DND-41 (cell line): ENCODE measurements at regions not wholly inside any gene's neighbourhood (a gene's known extent, or its start where the extent isn't known, plus 50 kb on each side); places are given as distances from the start of the nearest gene placed in this dataset.
"Not testable (repeated sequence)": the region's sequence is repeated elsewhere in the genome, so short reads cannot be mapped to it uniquely, and the experiment has no call there.

Experiments
- ATAC-seq: fragments of 200-7000 bp; cut with Tn5 transposase; 3 replicates; pipeline ENCODE4 v1.9.1; 2021; ENCODE audit warnings: low read depth; ENCODE audit not compliant: insufficient read depth
- DNase-seq: peaks from one replicate; pipeline ENCODE4 v3.0.0-alpha.2; 2020
- H2AFZ ChIP-seq: 2 replicates; pipeline ENCODE4 v1.6.0; 2012; ENCODE audit warnings: low read depth, low read length
- H3K27ac ChIP-seq: 2 replicates; pipeline ENCODE4 v1.5.1; 2012; ENCODE audit warnings: low read length, inconsistent platforms
- H3K27me3 ChIP-seq: fragments of 200-600 bp; sonication (generic); 2 replicates; pipeline ENCODE4 v1.6.0; 2012; ENCODE audit warnings: low read length, mild to moderate bottlenecking, inconsistent platforms; ENCODE audit not compliant: insufficient read depth, poor library complexity
- H3K36me3 ChIP-seq: 2 replicates; pipeline ENCODE4 v1.5.1; 2012; ENCODE audit warnings: low read length, inconsistent platforms; ENCODE audit not compliant: insufficient read depth
- H3K4me1 ChIP-seq: 2 replicates; pipeline ENCODE4 v1.5.1; 2012; ENCODE audit warnings: mild to moderate bottlenecking, low read length; ENCODE audit not compliant: insufficient read depth
- H3K4me2 ChIP-seq: 2 replicates; pipeline ENCODE4 v1.6.0; 2012; ENCODE audit warnings: mild to moderate bottlenecking, moderate library complexity, low read length, inconsistent platforms; ENCODE audit not compliant: insufficient read depth
- H3K4me3 ChIP-seq, 2 experiments: fragments of 200-600 bp in 1 of 2; shearing (Covaris generic) in 1 of 2; 2 replicates each; pipeline ENCODE4 v1.5.1; 2012 to 2016; ENCODE audit warnings: inconsistent platforms in 2 of 2, low read length in 2 of 2, mild to moderate bottlenecking in 2 of 2, low read depth in 1 of 2, moderate library complexity in 1 of 2
- H3K79me2 ChIP-seq: 2 replicates; pipeline ENCODE4 v1.6.0; 2012; ENCODE audit warnings: low read length, inconsistent platforms; ENCODE audit not compliant: insufficient read depth
- H3K9ac ChIP-seq: 2 replicates; pipeline ENCODE4 v1.6.0; 2012; ENCODE audit warnings: low read depth, mild to moderate bottlenecking, inconsistent platforms, low read length, moderate library complexity
- H3K9me3 ChIP-seq: 2 replicates; pipeline ENCODE4 v1.5.1; 2012; ENCODE audit warnings: low read length, moderate library complexity, mild to moderate bottlenecking, inconsistent platforms; ENCODE audit not compliant: insufficient read depth, severe bottlenecking
- H4K20me1 ChIP-seq: 2 replicates; pipeline ENCODE4 v1.6.0; 2012; ENCODE audit warnings: low read length; ENCODE audit not compliant: insufficient read depth
- CTCF ChIP-seq: IDR thresholded peaks from 2 replicates; pipeline ENCODE4 v1.5.1; 2012; ENCODE audit warnings: borderline replicate concordance, low read length, moderate library complexity, mild to moderate bottlenecking; ENCODE audit not compliant: poor library complexity, severe bottlenecking; ENCODE audit errors: extremely low read depth
- EZH2 ChIP-seq: IDR thresholded peaks from 3 replicates; pipeline ENCODE4 v1.6.1; 2012; ENCODE audit warnings: borderline replicate concordance, low read depth, mild to moderate bottlenecking, moderate library complexity, low read length, inconsistent platforms; ENCODE audit not compliant: severe bottlenecking

GRCh38 chr6:145093226-145093625, 642.1 kb downstream of the EPM2A start:
- Histone ChIP-seq H3K9ac (no peak overlapping the region), H4K20me1 (no peaks in the 10 kb centered on the region)

GRCh38 chr6:145096846-145097245, 638.5 kb downstream of the EPM2A start:
- Histone ChIP-seq H3K9me3 (no peaks in the 10 kb centered on the region), H3K36me3 (no peaks in the 10 kb centered on the region), H3K9ac (no peak overlapping the region), H3K4me2 (no peak overlapping the region), H3K27ac (no peak overlapping the region), H3K79me2 (no peaks in the 10 kb centered on the region), H3K4me3 (no peak overlapping the region), H3K4me1 (no peaks in the 10 kb centered on the region), H4K20me1 (no peaks in the 10 kb centered on the region), H3K27me3 (peaks cover 2% of the 10 kb centered on the region), H2AFZ (no peak overlapping the region)
- ATAC-seq = no peak
- DNase-seq = no peak
- no peak for TF ChIP-seq EZH2
- no peak for TF ChIP-seq CTCF

More at GRCh38 chr6:145093226-145093625, 642.1 kb downstream of the EPM2A start:
- no peaks in the 10 kb centered on the region for H3K4me1 ChIP-seq
- no peaks in the 10 kb centered on the region for H3K79me2 ChIP-seq
- H2AFZ ChIP-seq = no peak overlapping the region
- H3K36me3 ChIP-seq = no peaks in the 10 kb centered on the region
- no peak overlapping the region for H3K4me2 ChIP-seq
- H3K27me3 ChIP-seq = peaks cover 2% of the 10 kb centered on the region
- no peaks in the 10 kb centered on the region for H3K9me3 ChIP-seq
- ATAC-seq (no peak), DNase-seq (no peak)
- no peak for TF ChIP-seq EZH2
- TF ChIP-seq CTCF = no peak
- no peak overlapping the region for H3K4me3 ChIP-seq
- H3K27ac ChIP-seq = no peak overlapping the region

GRCh38 chr6:145098127-145098526, 637.2 kb downstream of the EPM2A start:
- H3K4me2 ChIP-seq, H3K79me2 ChIP-seq, H3K4me1 ChIP-seq, H3K9ac ChIP-seq, H3K9me3 ChIP-seq, DNase-seq, H2AFZ ChIP-seq, H3K36me3 ChIP-seq, H3K27ac ChIP-seq, H3K4me3 ChIP-seq, H3K27me3 ChIP-seq, H4K20me1 ChIP-seq, ATAC-seq: not testable (repeated sequence)

GRCh38 chr6:145099713-145100112, 635.6 kb downstream of the EPM2A start:
- Histone ChIP-seq H3K4me1 (no peaks in the 10 kb centered on the region), H2AFZ (no peak overlapping the region), H3K9me3 (no peaks in the 10 kb centered on the region), H3K27me3 (no peaks in the 10 kb centered on the region), H4K20me1 (no peaks in the 10 kb centered on the region), H3K79me2 (no peaks in the 10 kb centered on the region), H3K9ac (no peak overlapping the region), H3K36me3 (no peaks in the 10 kb centered on the region), H3K4me2 (no peak overlapping the region), H3K27ac (no peak overlapping the region), H3K4me3 (no peak overlapping the region)
- ATAC-seq (no peak), DNase-seq (no peak)
- TF ChIP-seq CTCF (no peak), EZH2 (no peak)
